ENCODE measurements at regions not wholly inside any gene's neighbourhood (a gene's known extent, or its start where the extent isn't known, plus 50 kb on each side); places are given as distances from the start of the nearest gene placed in this dataset.
"Not testable (repeated sequence)": the region's sequence is repeated elsewhere in the genome, so short reads cannot be mapped to it uniquely, and the experiment has no call there.

DNA sequence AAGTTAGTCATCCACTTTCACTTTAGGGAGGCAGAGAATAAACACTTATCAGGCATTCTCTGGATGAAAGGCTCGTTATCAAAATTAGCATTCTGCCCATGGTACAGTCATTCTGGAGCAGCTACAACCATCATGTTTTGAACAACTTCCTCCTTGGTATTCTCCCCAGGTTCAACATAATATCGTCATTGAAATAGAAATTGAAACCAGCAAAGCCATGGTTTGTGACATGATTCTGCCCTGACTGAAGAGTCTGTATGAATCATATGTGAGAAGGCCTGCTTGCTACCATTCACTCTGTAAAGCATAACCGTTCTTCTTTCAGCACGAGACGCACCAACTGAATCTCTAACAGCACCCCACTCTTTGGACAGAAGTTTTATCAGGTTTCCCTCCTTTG lies 127.5 kb upstream of the RADX start:
- H3K27ac ChIP-seq, result no peak overlapping the region
- peak; percentile 7 for FAIRE-seq
- TF ChIP-seq, protein P1, sequence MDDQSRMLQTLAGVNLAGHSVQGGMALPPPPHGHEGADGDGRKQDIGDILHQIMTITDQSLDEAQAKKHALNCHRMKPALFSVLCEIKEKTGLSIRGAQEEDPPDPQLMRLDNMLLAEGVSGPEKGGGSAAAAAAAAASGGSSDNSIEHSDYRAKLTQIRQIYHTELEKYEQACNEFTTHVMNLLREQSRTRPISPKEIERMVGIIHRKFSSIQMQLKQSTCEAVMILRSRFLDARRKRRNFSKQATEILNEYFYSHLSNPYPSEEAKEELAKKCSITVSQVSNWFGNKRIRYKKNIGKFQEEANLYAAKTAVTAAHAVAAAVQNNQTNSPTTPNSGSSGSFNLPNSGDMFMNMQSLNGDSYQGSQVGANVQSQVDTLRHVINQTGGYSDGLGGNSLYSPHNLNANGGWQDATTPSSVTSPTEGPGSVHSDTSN (IDR thresholded peaks at IDR 0.05), result no peak
- TF ChIP-seq HDAC2 (IDR thresholded peaks at IDR 0.05), result no peak
- TF ChIP-seq NFE2L2 (conservative IDR thresholded peaks at IDR 0.05; ENCODE audit: low read length), result no peak
- no peak for TF ChIP-seq PHF8 (IDR thresholded peaks at IDR 0.05; ENCODE audit: borderline replicate concordance, low read depth)
- no peak for TF ChIP-seq MAZ (IDR thresholded peaks at IDR 0.05; ENCODE audit: borderline replicate concordance, low read depth, low read length)
- TF ChIP-seq, protein P2, sequence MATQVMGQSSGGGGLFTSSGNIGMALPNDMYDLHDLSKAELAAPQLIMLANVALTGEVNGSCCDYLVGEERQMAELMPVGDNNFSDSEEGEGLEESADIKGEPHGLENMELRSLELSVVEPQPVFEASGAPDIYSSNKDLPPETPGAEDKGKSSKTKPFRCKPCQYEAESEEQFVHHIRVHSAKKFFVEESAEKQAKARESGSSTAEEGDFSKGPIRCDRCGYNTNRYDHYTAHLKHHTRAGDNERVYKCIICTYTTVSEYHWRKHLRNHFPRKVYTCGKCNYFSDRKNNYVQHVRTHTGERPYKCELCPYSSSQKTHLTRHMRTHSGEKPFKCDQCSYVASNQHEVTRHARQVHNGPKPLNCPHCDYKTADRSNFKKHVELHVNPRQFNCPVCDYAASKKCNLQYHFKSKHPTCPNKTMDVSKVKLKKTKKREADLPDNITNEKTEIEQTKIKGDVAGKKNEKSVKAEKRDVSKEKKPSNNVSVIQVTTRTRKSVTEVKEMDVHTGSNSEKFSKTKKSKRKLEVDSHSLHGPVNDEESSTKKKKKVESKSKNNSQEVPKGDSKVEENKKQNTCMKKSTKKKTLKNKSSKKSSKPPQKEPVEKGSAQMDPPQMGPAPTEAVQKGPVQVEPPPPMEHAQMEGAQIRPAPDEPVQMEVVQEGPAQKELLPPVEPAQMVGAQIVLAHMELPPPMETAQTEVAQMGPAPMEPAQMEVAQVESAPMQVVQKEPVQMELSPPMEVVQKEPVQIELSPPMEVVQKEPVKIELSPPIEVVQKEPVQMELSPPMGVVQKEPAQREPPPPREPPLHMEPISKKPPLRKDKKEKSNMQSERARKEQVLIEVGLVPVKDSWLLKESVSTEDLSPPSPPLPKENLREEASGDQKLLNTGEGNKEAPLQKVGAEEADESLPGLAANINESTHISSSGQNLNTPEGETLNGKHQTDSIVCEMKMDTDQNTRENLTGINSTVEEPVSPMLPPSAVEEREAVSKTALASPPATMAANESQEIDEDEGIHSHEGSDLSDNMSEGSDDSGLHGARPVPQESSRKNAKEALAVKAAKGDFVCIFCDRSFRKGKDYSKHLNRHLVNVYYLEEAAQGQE (IDR thresholded peaks at IDR 0.05), result no peak
- TF ChIP-seq, protein P3, sequence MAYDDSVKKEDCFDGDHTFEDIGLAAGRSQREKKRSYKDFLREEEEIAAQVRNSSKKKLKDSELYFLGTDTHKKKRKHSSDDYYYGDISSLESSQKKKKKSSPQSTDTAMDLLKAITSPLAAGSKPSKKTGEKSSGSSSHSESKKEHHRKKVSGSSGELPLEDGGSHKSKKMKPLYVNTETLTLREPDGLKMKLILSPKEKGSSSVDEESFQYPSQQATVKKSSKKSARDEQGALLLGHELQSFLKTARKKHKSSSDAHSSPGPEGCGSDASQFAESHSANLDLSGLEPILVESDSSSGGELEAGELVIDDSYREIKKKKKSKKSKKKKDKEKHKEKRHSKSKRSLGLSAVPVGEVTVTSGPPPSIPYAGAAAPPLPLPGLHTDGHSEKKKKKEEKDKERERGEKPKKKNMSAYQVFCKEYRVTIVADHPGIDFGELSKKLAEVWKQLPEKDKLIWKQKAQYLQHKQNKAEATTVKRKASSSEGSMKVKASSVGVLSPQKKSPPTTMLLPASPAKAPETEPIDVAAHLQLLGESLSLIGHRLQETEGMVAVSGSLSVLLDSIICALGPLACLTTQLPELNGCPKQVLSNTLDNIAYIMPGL (CRISPR knock-in tag; IDR thresholded peaks at IDR 0.05; ENCODE audit: borderline replicate concordance), result no peak
- no peak for TF ChIP-seq RFX5 (IDR thresholded peaks at IDR 0.05)
- TF ChIP-seq FOSB (CRISPR knock-in tag; IDR thresholded peaks at IDR 0.05), result no peak
- TF ChIP-seq CHD4 (IDR thresholded peaks at IDR 0.05; ENCODE audit: borderline replicate concordance), result no peak
- TF ChIP-seq RCOR1 (IDR thresholded peaks at IDR 0.05; ENCODE audit: low read depth, low read length), result no peak
- no peaks in the 10 kb centered on the region for H3K4me1 ChIP-seq
- DNase-seq (ENCODE audit: low read depth in 1 of 2, low spot score in 1 of 2), result no peak
- 34% methylated on average over 5 of the region's 5 CpGs for WGBS (ENCODE audit: missing lambda C conversion rate)
- H3K9me3 ChIP-seq, result no peaks in the 10 kb centered on the region
- ChIA-PET CTCF (interaction anchor here (0.6 kb wide), 1 partner anchor 12 kb away, joined by 3 read pairs; no protein-coding TSS in a partner anchor), POLR2A (no interaction called here)
- H3K4me2 ChIP-seq, result 0 out of 3 replicates have a peak overlapping the region, but pooled peaks have one; percentile 7
- no peak for ATAC-seq
- H3K4me3 ChIP-seq, result no peak overlapping the region

DNA sequence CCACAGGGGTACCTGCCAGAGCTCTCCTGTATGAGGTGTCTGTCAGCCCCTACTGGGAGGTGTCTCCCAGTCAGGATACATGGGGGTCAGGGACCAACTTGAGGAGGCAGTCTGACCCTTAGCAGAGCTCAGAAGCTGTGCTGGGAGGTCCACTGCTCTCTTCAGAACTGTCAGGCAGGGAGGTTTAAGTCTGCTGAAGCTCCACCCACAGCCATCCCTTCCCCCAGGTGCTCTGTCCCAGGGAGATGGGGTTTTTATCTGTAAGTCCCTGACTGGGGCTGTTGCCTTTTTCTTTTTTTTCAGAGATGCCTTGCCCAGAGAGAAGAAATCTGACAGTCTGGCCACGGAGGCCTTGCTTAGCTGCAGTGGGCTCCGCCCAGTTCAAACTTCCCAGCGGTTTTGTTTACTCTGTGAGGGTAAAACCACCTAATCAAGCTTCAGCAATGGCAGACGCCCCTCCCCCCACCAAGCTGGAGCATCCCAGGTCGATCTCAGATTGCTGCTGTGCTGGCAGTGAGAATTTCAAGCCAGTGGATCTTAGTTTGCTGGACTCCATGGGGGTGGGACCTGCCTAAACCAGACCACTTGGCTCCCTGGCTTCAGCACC lies 118.5 kb upstream of the RADX start:
- H3K9me3 ChIP-seq; H3K4me1 ChIP-seq; H3K4me3 ChIP-seq; H3K27ac ChIP-seq; POLR2A ChIA-PET; H3K4me2 ChIP-seq; DNase-seq (ENCODE audit: low read depth in 1 of 2, low spot score in 1 of 2); ATAC-seq; FAIRE-seq: not testable (repeated sequence)
- WGBS (ENCODE audit: missing lambda C conversion rate), result no CpG with 5 or more reads among the region's 5 CpGs
- CTCF ChIA-PET, result interaction anchor here (1.2 to 1.9 kb wide), 3 partner anchors 11 to 1193 kb away, joined by 3 to 5 read pairs (median 4); no protein-coding TSS in a partner anchor

DNA sequence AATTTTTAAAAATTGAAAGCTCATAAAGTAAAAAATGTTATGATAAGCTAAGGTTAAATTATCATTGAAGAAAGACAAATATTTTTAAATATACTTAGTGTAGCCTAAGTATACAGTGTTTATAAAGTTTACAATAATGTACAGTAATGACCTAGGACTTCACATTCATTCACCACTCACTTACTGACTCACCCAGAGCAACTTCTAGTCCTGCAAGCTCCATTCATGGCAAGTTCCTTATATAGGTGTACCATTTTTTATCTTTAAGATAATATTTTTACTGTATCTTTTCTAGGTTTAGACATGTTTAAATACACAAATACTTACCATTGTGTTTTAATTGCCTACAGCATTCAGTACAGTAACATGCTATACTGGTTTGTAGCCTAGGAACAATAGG lies 112.3 kb upstream of the RADX start:
- H3K4me2 ChIP-seq, result no peak overlapping the region
- FAIRE-seq, result peak; percentile 91
- CTCF ChIA-PET, result no interaction called here
- TF ChIP-seq SMC3 (IDR thresholded peaks at IDR 0.05) (no peak), CHD4 (IDR thresholded peaks at IDR 0.05; ENCODE audit: borderline replicate concordance) (no peak)
- TF ChIP-seq, protein P4, sequence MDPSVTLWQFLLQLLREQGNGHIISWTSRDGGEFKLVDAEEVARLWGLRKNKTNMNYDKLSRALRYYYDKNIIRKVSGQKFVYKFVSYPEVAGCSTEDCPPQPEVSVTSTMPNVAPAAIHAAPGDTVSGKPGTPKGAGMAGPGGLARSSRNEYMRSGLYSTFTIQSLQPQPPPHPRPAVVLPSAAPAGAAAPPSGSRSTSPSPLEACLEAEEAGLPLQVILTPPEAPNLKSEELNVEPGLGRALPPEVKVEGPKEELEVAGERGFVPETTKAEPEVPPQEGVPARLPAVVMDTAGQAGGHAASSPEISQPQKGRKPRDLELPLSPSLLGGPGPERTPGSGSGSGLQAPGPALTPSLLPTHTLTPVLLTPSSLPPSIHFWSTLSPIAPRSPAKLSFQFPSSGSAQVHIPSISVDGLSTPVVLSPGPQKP (IDR thresholded peaks at IDR 0.05; ENCODE audit: low read depth, low read length), result no peak
- no peak for ATAC-seq
- H3K4me3 ChIP-seq, result no peak overlapping the region
- POLR2A ChIA-PET, result no interaction called here
- H3K4me1 ChIP-seq, result no peaks in the 10 kb centered on the region
- no peak overlapping the region for H3K27ac ChIP-seq
- H3K9me3 ChIP-seq, result no peaks in the 10 kb centered on the region
- DNase-seq (ENCODE audit: low read depth in 1 of 2, low spot score in 1 of 2), result no peak
